Naive B cell (primary cell): ENCODE measurements at regions not wholly inside any gene's neighbourhood (a gene's known extent, or its start where the extent isn't known, plus 50 kb on each side); places are given as distances from the start of the nearest gene placed in this dataset.
A peak's percentile ranks its signal among the peaks of the same experiment; 100 is the strongest.

Experiments
- ATAC-seq, 2 donors: fragments of 150-1000 bp; cut with Tn5 transposase; 2 replicates each; pipeline ENCODE4 v1.10.0; 2021; ENCODE audit warnings: low read depth in 2 of 2, mild to moderate bottlenecking in 2 of 2, moderate library complexity in 2 of 2
- DNase-seq: peaks from one replicate; pipeline ENCODE4 v3.0.0; 2022
- H3K27ac Mint-ChIP-seq, 6 donors: one replicate each; pipeline ENCODE4 v1.8.0; 2020 to 2022; ENCODE audit warnings: mild to moderate bottlenecking in 6 of 6, mixed read lengths in 6 of 6, moderate library complexity in 5 of 6, inconsistent platforms in 2 of 6
- H3K27me3 Mint-ChIP-seq, 3 donors: one replicate each; pipeline ENCODE4 v1.8.0; 2021 to 2022; ENCODE audit warnings: mixed read lengths in 3 of 3, mild to moderate bottlenecking in 1 of 3
- H3K36me3 Mint-ChIP-seq, 2 donors: one replicate each; pipeline ENCODE4 v1.8.0; 2020 to 2022; ENCODE audit warnings: mixed read lengths in 2 of 2, inconsistent platforms in 1 of 2, mild to moderate bottlenecking in 1 of 2
- H3K4me1 Mint-ChIP-seq, 3 donors: one replicate each; pipeline ENCODE4 v1.8.0; 2020 to 2022; ENCODE audit warnings: mixed read lengths in 3 of 3, inconsistent platforms in 1 of 3, mild to moderate bottlenecking in 1 of 3, moderate library complexity in 1 of 3
- H3K4me3 Mint-ChIP-seq, 8 donors: one replicate each; pipeline ENCODE4 v1.8.0; 2020 to 2022; ENCODE audit warnings: mild to moderate bottlenecking in 8 of 8, mixed read lengths in 8 of 8, moderate library complexity in 8 of 8, inconsistent platforms in 2 of 8
- H3K9me3 Mint-ChIP-seq, 7 donors: one replicate each; pipeline ENCODE4 v1.8.0; 2020 to 2022; ENCODE audit warnings: mixed read lengths in 7 of 7, mild to moderate bottlenecking in 5 of 7, inconsistent platforms in 2 of 7, moderate library complexity in 1 of 7

DNA sequence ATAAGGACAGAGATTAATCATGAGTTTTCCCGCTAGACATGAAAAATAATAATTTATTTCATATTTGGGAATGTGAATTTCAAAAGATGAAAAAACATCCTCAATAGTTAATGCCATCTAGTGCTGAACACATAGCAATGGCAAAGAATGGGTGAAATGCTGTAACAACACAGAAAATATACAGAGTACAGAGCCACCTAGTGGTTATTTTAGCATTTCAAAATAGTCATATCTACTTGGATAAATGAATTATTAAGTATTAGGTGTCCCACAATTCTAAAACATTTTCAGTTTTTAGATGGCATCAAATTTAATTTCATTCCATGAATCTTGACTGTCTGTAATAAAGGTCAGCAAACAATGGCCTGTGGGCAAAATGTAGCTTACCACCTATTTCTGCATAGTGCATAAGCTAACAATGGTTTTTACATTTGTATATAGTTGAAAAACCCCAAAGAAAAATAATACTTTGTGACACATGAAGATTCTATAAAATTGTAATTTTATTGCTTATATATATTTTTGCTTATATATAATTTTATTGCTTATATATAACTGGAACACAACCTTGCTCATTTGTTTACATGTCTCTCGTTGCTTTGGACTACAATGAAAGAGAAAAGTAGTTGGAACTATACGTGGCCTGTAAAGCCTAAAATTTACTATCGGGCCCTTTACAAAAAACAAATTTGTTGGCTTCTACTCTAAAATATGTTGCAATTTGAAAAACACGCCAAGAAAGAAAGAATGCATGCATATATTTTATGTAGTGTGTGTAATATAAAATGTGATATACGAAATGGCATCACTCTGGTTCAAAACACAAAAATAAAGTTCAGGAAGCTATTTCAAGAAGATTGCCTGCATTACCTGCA is 99.1 kb upstream of the FAM47C start:
- peaks cover 0 to 8% (median 3%) of the 10 kb centered on the region in 7 donors for H3K9me3 Mint-ChIP-seq
- DNase-seq (no peak), ATAC-seq (no peak)
- H3K27me3 Mint-ChIP-seq, result peaks cover 0 to 4% (median 0%) of the 10 kb centered on the region in 3 donors
- no peak overlapping the region for H3K27ac Mint-ChIP-seq
- no peaks in the 10 kb centered on the region for H3K4me1 Mint-ChIP-seq
- no peaks in the 10 kb centered on the region for H3K36me3 Mint-ChIP-seq
- H3K4me3 Mint-ChIP-seq, result no peak overlapping the region

DNA sequence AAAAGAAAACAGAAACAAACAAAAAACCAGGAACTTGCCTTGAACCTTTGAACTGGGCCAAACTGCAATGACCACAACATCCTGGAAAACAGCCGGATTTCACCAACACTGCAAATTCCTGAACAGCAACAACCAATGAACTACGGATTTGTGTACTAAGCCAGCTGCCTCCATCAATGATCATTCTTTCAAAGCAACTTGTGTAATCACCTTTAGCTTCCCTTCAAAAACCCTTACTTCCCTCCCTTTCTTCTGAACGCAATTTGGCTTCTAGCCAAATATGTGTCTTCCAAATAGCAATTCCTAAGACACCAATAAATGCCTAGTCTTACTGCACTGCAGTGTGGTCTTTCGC is 98.5 kb upstream of the FAM47C start:
- Mint-ChIP-seq H3K27ac (no peak overlapping the region), H3K27me3 (peaks cover 0 to 4% (median 0%) of the 10 kb centered on the region in 3 donors), H3K9me3 (peaks cover 0 to 3% (median 0%) of the 10 kb centered on the region in 7 donors), H3K4me1 (no peaks in the 10 kb centered on the region), H3K4me3 (no peak overlapping the region), H3K36me3 (no peaks in the 10 kb centered on the region)
- ATAC-seq (no peak), DNase-seq (no peak)

DNA sequence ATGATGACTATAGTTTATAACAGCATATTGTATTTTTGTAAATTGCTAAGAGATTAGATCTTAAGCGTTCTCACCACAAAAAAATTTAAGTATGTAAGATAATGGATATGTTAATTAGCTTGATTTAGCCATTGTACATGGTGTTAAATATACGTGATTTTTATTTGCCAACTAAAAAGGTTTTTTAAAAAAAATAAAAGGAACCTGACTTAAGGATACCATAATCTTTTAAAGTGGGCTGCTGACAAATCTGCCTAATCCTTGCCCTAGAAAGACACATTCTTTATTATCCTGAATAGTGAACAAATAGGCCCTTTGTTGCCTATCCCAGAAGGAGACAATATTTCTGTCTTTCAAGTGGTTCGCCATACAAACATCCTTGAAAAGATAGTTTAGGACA is 94.6 kb upstream of the FAM47C start:
- Mint-ChIP-seq H3K36me3 (no peaks in the 10 kb centered on the region), H3K4me3 (no peak overlapping the region), H3K4me1 (no peaks in the 10 kb centered on the region), H3K27me3 (peaks cover 0 to 4% (median 0%) of the 10 kb centered on the region in 3 donors), H3K9me3 (peaks cover 0 to 4% (median 0%) of the 10 kb centered on the region in 7 donors), H3K27ac (no peak overlapping the region)
- no peak for DNase-seq
- ATAC-seq, result no peak

DNA sequence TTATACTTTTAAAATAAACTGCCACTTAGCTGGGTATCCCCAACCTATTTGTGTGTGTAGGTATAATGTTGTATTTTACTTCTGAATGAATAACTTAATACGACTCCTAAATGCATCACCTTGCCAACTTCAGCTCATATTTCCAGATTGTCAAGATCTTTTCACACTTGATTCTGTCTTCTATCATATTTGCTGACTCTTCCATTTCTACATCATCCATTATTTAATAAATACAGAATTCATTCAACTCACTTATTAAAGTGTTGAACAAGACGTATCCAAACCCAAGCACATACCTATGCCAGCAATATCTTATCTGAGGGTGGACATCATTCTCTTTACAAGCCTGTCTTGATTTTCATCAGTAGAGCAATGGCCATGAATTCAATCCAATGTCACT is 91.2 kb upstream of the FAM47C start:
- no peak overlapping the region for H3K4me3 Mint-ChIP-seq
- H3K4me1 Mint-ChIP-seq, result no peaks in the 10 kb centered on the region
- H3K27me3 Mint-ChIP-seq, result no peaks in the 10 kb centered on the region
- H3K27ac Mint-ChIP-seq, result no peak overlapping the region
- DNase-seq (no peak), ATAC-seq (no peak)
- H3K36me3 Mint-ChIP-seq, result no peaks in the 10 kb centered on the region
- peaks cover 0 to 7% (median 1%) of the 10 kb centered on the region in 7 donors for H3K9me3 Mint-ChIP-seq

DNA sequence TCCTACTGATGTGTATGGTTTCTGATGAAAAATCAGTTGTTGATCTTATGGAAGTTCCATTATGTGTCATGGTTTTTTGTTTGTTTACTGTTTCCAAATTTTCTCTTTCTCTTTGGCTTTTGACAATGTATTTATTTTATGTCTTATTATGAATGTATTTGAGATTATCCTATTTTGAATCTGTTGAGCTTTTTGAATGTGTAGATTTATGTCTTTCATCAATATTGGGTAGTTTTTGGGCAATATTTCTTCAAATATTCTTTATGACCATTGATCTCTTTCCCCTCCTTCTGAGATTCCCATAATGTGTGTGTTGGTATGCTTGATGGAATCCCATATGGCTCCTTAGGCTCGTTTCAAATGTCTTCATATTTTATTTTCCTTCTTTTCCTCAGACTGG is 80.5 kb upstream of the FAM47C start:
- Mint-ChIP-seq H3K36me3 (no peaks in the 10 kb centered on the region), H3K9me3 (peaks cover 0 to 21% (median 12%) of the 10 kb centered on the region in 7 donors)

DNA sequence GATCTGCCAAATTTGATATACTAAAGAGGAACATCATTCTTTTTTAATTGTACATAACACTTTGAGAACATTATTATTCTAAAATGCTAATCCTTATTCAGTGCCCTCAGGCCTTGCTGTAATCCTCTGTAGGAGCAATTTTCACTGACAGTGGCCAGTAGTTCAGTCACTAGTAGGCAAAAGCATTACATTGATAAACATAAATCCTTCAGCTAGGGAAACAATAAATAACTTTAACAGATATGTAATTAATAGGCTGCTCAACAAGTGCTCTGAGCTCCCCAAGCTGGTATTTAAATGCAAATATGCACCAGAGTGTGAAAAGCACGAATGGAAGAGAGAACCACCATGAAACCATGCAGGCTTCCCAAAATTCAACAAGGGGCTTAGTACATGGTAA is 77.7 kb upstream of the FAM47C start:
- Mint-ChIP-seq H3K4me1 (no peaks in the 10 kb centered on the region), H3K4me3 (no peak overlapping the region), H3K9me3 (peaks cover 0 to 21% (median 9%) of the 10 kb centered on the region in 7 donors), H3K27me3 (peaks cover 0 to 10% (median 0%) of the 10 kb centered on the region in 3 donors), H3K36me3 (no peaks in the 10 kb centered on the region), H3K27ac (peak overlapping the region in 1 of 6 donors; percentile 7)
- ATAC-seq, result no peak
- DNase-seq, result no peak

More for the DNA sequence above, 80.5 kb upstream of the FAM47C start:
- Mint-ChIP-seq H3K4me1 (no peaks in the 10 kb centered on the region), H3K4me3 (no peak overlapping the region), H3K27me3 (no peaks in the 10 kb centered on the region), H3K27ac (no peak overlapping the region)
- ATAC-seq, result no peak
- no peak for DNase-seq

DNA sequence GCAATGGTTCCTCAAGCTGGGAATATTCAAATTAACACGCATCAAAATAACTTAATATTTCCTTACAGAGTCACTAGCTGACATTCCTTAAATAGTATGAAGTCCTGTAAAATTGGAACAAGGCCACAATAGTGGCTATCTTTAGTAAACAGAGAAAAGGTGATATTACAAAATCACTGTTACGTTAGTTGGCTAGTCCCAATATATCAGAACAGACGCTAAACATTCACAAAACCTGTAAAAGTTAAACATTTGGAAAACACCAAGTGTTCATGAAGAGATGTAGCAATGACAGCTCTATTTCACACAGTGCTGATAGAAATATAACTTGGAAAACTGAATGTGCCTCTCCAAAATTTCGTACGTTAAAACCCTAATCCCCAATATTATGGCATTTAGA is 61.0 kb upstream of the FAM47C start:
- no peak overlapping the region for H3K4me3 Mint-ChIP-seq
- no peaks in the 10 kb centered on the region for H3K36me3 Mint-ChIP-seq
- no peaks in the 10 kb centered on the region for H3K4me1 Mint-ChIP-seq
- H3K27ac Mint-ChIP-seq, result no peak overlapping the region
- peaks cover 5 to 12% (median 6%) of the 10 kb centered on the region in 3 donors for H3K27me3 Mint-ChIP-seq
- no peak for ATAC-seq
- no peak for DNase-seq
- peaks cover 0 to 2% (median 0%) of the 10 kb centered on the region in 7 donors for H3K9me3 Mint-ChIP-seq

DNA sequence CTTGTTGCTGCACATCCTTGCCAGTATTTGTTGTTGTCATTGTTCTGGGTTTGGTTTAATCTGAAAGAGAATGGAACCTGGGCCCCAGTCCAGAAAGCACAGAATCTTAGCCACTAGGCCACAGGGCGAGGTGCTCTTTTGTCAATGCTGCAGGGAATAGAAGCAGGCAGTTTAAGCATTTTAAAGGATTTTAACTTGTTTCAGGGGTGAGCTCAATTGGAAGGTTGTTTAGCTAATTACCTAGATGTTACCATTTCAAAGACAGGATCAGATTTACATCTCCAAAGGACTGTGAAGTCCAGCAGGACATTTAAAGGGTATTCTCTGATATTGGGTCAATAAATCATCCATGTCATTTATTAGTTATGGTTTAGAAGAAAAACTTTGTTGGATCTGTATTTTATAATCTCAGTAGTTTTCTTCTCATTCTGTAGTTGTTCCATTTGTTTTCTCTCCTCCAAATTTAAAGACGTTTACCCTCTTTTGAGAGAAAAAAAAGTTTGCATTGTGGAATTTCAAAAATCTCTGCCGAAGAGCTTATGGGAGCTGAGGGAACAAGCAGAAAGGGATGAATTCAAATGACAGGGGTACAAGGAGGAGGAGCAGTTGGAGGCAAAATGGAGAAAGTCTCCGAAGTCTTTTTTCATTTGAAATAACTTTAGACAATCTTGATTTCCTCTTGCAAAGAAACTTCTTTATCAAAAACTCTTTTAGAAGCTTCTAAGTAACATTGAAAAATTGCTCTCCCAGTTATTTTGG is 57.5 kb upstream of the FAM47C start:
- DNase-seq (no peak), ATAC-seq (no peak)
- no peak overlapping the region for H3K4me3 Mint-ChIP-seq
- no peaks in the 10 kb centered on the region for H3K4me1 Mint-ChIP-seq
- no peaks in the 10 kb centered on the region for H3K9me3 Mint-ChIP-seq
- H3K27me3 Mint-ChIP-seq, result peaks cover 6 to 12% (median 10%) of the 10 kb centered on the region in 3 donors
- peak overlapping the region in 1 of 6 donors; percentile 47 for H3K27ac Mint-ChIP-seq
- no peaks in the 10 kb centered on the region for H3K36me3 Mint-ChIP-seq

DNA sequence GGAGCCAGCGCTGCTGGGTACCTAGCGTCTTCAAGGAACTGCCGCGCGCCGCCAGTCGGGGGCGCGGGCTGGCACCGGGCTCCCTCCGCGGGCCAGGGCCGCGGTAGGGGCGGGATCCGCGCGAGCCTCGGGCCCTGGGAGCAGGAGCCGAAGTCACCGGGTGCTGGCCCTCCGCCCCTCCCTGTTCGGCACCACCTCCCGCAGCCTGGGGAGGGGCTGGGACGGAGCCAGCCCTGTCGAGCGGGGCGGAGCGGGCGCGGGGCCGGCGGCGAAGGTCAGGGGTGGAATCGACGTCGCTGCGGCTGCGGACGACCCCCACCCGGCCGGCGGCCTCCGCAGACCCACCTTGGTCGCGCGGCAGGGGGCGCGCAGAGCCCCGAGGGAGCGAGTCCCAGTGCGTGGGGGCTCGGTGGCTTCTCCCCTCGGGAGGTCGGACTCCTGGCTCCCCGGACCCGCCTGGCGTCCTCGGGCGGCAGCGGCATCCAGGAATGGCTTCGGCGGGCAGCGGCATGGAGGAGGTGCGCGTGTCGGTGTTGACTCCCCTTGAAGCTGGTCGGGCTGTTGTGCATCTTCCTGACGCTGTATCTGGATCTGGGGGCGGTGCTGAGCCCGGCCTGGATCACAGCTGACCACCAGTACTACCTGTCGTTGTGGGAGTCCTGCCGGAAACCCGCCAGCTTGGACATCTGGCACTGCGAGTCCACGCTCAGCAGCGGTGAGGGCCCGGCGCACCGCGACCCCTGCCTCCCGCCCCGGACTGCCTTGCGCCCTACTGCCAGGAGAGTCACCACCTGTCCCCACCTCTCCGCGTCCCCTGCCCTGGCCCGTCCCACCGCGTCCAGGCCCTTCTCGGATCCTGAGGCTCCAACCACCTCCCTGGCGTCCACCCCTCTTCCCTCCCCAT is 50.5 kb upstream of the FAM47C start:
- Mint-ChIP-seq H3K36me3 (peaks cover 0 to 7% of the 10 kb centered on the region in 2 donors), H3K27me3 (peaks cover 13 to 21% (median 19%) of the 10 kb centered on the region in 3 donors), H3K4me1 (peaks cover 0 to 3% (median 0%) of the 10 kb centered on the region in 3 donors), H3K4me3 (no peak overlapping the region), H3K27ac (no peak overlapping the region), H3K9me3 (peaks cover 0 to 13% (median 5%) of the 10 kb centered on the region in 7 donors)
- DNase-seq (no peak), ATAC-seq (no peak)
